ENCODE measurements at regions not wholly inside any gene's neighbourhood (a gene's known extent, or its start where the extent isn't known, plus 50 kb on each side); places are given as distances from the start of the nearest gene placed in this dataset.

- no peak overlapping the region for H3K27ac ChIP-seq
- DNase-seq (ENCODE audit: low spot score), result no peak
- POLR2A ChIA-PET (ENCODE audit: low non-redundant PET), result no interaction called here
- no peak for TF ChIP-seq CTCF (conservative IDR thresholded peaks at IDR 0.05; ENCODE audit: low read depth)
- CTCF ChIA-PET, result no interaction called here
Observed at GRCh38 chr10:3992382-3993178, 207.6 kb upstream of the KLF6 start.

- DNase-seq (ENCODE audit: low spot score), result no peak
- no peak for TF ChIP-seq CTCF (conservative IDR thresholded peaks at IDR 0.05; ENCODE audit: low read depth)
- H3K27ac ChIP-seq, result no peak overlapping the region
- ChIA-PET CTCF (no interaction called here), POLR2A (ENCODE audit: low non-redundant PET) (no interaction called here)
Observed at GRCh38 chr10:3990307-3990706, 205.3 kb upstream of the KLF6 start.

- TF ChIP-seq CTCF (conservative IDR thresholded peaks at IDR 0.05; ENCODE audit: low read depth), result no peak
- H3K27ac ChIP-seq, result no peak overlapping the region
- ChIA-PET CTCF (interaction anchor here (0.6 kb wide), 1 partner anchor 276 kb away, joined by 3 read pairs; no protein-coding TSS in a partner anchor), POLR2A (ENCODE audit: low non-redundant PET) (no interaction called here)
- DNase-seq (ENCODE audit: low spot score), result no peak
Observed at GRCh38 chr10:3987143-3987974, 202.3 kb upstream of the KLF6 start.

GRCh38 chr10:3986493-3987142 lies 201.6 kb upstream of the KLF6 start:
- no peak for DNase-seq (ENCODE audit: low spot score)
- TF ChIP-seq CTCF (conservative IDR thresholded peaks at IDR 0.05; ENCODE audit: low read depth), result no peak
- no peak overlapping the region for H3K27ac ChIP-seq
- CTCF ChIA-PET, result interaction anchor here (0.6 kb wide), 1 partner anchor 263 kb away, joined by 3 read pairs; no protein-coding TSS in a partner anchor
- POLR2A ChIA-PET (ENCODE audit: low non-redundant PET), result no interaction called here

GRCh38 chr10:3982746-3983442 lies 197.9 kb upstream of the KLF6 start:
- ChIA-PET POLR2A (ENCODE audit: low non-redundant PET) (no interaction called here), CTCF (no interaction called here)
- TF ChIP-seq CTCF (conservative IDR thresholded peaks at IDR 0.05; ENCODE audit: low read depth), result no peak
- no peak overlapping the region for H3K27ac ChIP-seq
- no peak for DNase-seq (ENCODE audit: low spot score)

- CTCF ChIA-PET, result no interaction called here
- no peak for TF ChIP-seq CTCF (conservative IDR thresholded peaks at IDR 0.05; ENCODE audit: low read depth)
- POLR2A ChIA-PET (ENCODE audit: low non-redundant PET), result no interaction called here
Observed at GRCh38 chr10:3981300-3981699, 196.3 kb upstream of the KLF6 start.

More at GRCh38 chr10:3981300-3981699, 196.3 kb upstream of the KLF6 start:
- H3K27ac ChIP-seq, result no peak overlapping the region
- no peak for DNase-seq (ENCODE audit: low spot score)

Measured in RWPE1 (cell line).